Inferior parietal cortex (tissue), 1 donor: ENCODE measurements at regions not wholly inside any gene's neighbourhood (a gene's known extent, or its start where the extent isn't known, plus 50 kb on each side); places are given as distances from the start of the nearest gene placed in this dataset.
"Not testable (repeated sequence)": the region's sequence is repeated elsewhere in the genome, so short reads cannot be mapped to it uniquely, and the experiment has no call there.

Experiments
- DNase-seq: peaks from one replicate; pipeline ENCODE4 v3.0.0-alpha.2; 2016; ENCODE audit errors: extremely low spot score

- DNase-seq = no peak
Measured at GRCh38 chr2:38243186-38243880, 133.7 kb downstream of the ATL2 start.

- no peak for DNase-seq
Measured at GRCh38 chr2:38239452-38239851, 137.6 kb downstream of the ATL2 start.

- not testable (repeated sequence) for DNase-seq
Measured at GRCh38 chr2:38238705-38239104, 138.4 kb downstream of the ATL2 start.

- no peak for DNase-seq
Measured at GRCh38 chr2:38237311-38237710, 139.8 kb downstream of the ATL2 start.

GRCh38 chr2:38233231-38233983, 143.7 kb downstream of the ATL2 start:
- DNase-seq = no peak

- no peak for DNase-seq
Measured at GRCh38 chr2:38232454-38232853, 144.6 kb downstream of the ATL2 start.

- DNase-seq = no peak
Measured at GRCh38 chr2:38230756-38231155, 146.3 kb downstream of the ATL2 start.

- no peak for DNase-seq
Measured at GRCh38 chr2:38228753-38229152, 148.3 kb downstream of the ATL2 start.

- no peak for DNase-seq
Measured at GRCh38 chr2:38224821-38225437, 149.0 kb upstream of the CYP1B1 start.

- no peak for DNase-seq
Measured at GRCh38 chr2:38224181-38224580, 148.2 kb upstream of the CYP1B1 start.

- DNase-seq = no peak
Measured at GRCh38 chr2:38223256-38223655, 147.3 kb upstream of the CYP1B1 start.

- DNase-seq = no peak
Measured at GRCh38 chr2:38220164-38220563, 144.2 kb upstream of the CYP1B1 start.

GRCh38 chr2:38218995-38219394, 143.0 kb upstream of the CYP1B1 start:
- DNase-seq = no peak

GRCh38 chr2:38218591-38218991, 142.6 kb upstream of the CYP1B1 start:
- no peak for DNase-seq

GRCh38 chr2:38217401-38218188, 141.6 kb upstream of the CYP1B1 start:
- DNase-seq = no peak

GRCh38 chr2:38216886-38217285, 140.9 kb upstream of the CYP1B1 start:
- no peak for DNase-seq

GRCh38 chr2:38215993-38216392, 140.0 kb upstream of the CYP1B1 start:
- DNase-seq = no peak

GRCh38 chr2:38215522-38215921, 139.6 kb upstream of the CYP1B1 start:
- DNase-seq = no peak

GRCh38 chr2:38214209-38214717, 138.3 kb upstream of the CYP1B1 start:
- no peak for DNase-seq

- DNase-seq = no peak
Measured at GRCh38 chr2:38213619-38214167, 137.7 kb upstream of the CYP1B1 start.

- no peak for DNase-seq
Measured at GRCh38 chr2:38212312-38212711, 136.4 kb upstream of the CYP1B1 start.

- no peak for DNase-seq
Measured at GRCh38 chr2:38207168-38207567, 131.2 kb upstream of the CYP1B1 start.
